MG63 (cell line): ENCODE measurements at regions not wholly inside any gene's neighbourhood (a gene's known extent, or its start where the extent isn't known, plus 50 kb on each side); places are given as distances from the start of the nearest gene placed in this dataset.
"Not testable (repeated sequence)": the region's sequence is repeated elsewhere in the genome, so short reads cannot be mapped to it uniquely, and the experiment has no call there.

Experiments
- DNase-seq: peaks from one replicate; pipeline ENCODE4 v3.0.0-alpha.2; 2020
- H3K27me3 ChIP-seq: fragments of 250-450 bp; sonication (Bioruptor Pico); 2 replicates; pipeline ENCODE4 v1.5.1; 2020; ENCODE audit warnings: mild to moderate bottlenecking, moderate library complexity
- H3K36me3 ChIP-seq: fragments of 250-450 bp; sonication (Bioruptor Pico); 2 replicates; pipeline ENCODE4 v1.5.1; 2020; ENCODE audit warnings: mild to moderate bottlenecking, moderate library complexity
- H3K4me3 ChIP-seq: fragments of 250-450 bp; sonication (Bioruptor Pico); 2 replicates; pipeline ENCODE4 v1.5.1; 2020; ENCODE audit warnings: mild to moderate bottlenecking, moderate library complexity
- H3K9me3 ChIP-seq: fragments of 250-450 bp; sonication (Bioruptor Pico); 2 replicates; pipeline ENCODE4 v1.5.1; 2020; ENCODE audit warnings: mild to moderate bottlenecking, moderate library complexity

GRCh38 chr2:120626566-120626965, 109.1 kb upstream of the GLI2 start:
- no peaks in the 10 kb centered on the region for H3K27me3 ChIP-seq
- 0 out of 2 replicates have a peak, but pooled peaks cover 2% of the 10 kb centered on the region for H3K9me3 ChIP-seq
- H3K4me3 ChIP-seq: no peak overlapping the region
- no peaks in the 10 kb centered on the region for H3K36me3 ChIP-seq
- no peak for DNase-seq

GRCh38 chr2:120628248-120628647, 107.4 kb upstream of the GLI2 start:
- DNase-seq: no peak
- no peaks in the 10 kb centered on the region for H3K27me3 ChIP-seq
- no peaks in the 10 kb centered on the region for H3K36me3 ChIP-seq
- no peak overlapping the region for H3K4me3 ChIP-seq
- 0 out of 2 replicates have a peak, but pooled peaks cover 2% of the 10 kb centered on the region for H3K9me3 ChIP-seq

DNA sequence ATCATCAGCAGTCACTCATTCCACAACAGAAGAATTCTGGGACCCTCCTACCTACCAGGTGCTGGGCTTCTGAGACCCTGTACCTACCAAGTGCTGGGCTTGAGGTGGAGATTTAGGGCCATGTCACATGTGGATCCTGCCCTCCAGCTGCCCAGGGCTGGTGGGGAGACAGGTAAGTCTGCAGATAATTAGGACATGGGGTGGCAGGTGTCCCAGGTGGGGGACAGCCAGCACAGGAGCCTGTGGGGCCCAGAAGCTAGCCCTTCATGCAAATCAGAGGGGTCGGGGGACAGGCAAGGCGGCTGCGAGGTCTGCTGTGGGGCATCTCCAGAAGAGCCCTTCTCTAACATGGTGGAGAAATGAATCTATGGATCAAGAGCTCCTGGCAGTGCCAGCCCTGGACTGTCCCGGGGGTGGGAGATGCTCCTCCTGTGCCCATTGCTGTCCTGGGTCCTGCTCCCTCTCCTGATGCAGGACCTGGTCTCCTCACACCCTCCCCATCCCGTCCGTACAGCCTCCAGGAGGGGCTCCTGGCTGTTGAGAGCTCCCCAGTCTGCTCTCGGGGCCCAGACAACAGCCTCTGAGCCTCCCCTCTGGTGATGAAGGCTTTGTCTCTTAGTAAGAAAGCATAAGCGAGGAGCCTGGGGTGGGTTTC, 106.3 kb upstream of the GLI2 start:
- DNase-seq: no peak
- 0 out of 2 replicates have a peak, but pooled peaks cover 2% of the 10 kb centered on the region for H3K9me3 ChIP-seq
- H3K4me3 ChIP-seq: no peak overlapping the region
- H3K36me3 ChIP-seq: no peaks in the 10 kb centered on the region
- H3K27me3 ChIP-seq: no peaks in the 10 kb centered on the region

- H3K36me3 ChIP-seq: no peaks in the 10 kb centered on the region
- H3K4me3 ChIP-seq: no peak overlapping the region
- H3K27me3 ChIP-seq: no peaks in the 10 kb centered on the region
- DNase-seq: no peak
- H3K9me3 ChIP-seq: 0 out of 2 replicates have a peak, but pooled peaks cover 2% of the 10 kb centered on the region
Measured at GRCh38 chr2:120630031-120630701, 105.5 kb upstream of the GLI2 start.

- Histone ChIP-seq H3K4me3 (no peak overlapping the region), H3K9me3 (0 out of 2 replicates have a peak, but pooled peaks cover 2% of the 10 kb centered on the region), H3K36me3 (no peaks in the 10 kb centered on the region), H3K27me3 (no peaks in the 10 kb centered on the region)
- DNase-seq: no peak
Measured at GRCh38 chr2:120631236-120631635, 104.4 kb upstream of the GLI2 start.

- Histone ChIP-seq H3K27me3 (no peaks in the 10 kb centered on the region), H3K9me3 (0 out of 2 replicates have a peak, but pooled peaks cover 2% of the 10 kb centered on the region), H3K4me3 (no peak overlapping the region), H3K36me3 (no peaks in the 10 kb centered on the region)
- no peak for DNase-seq
Measured at GRCh38 chr2:120631724-120632123, 103.9 kb upstream of the GLI2 start.

DNA sequence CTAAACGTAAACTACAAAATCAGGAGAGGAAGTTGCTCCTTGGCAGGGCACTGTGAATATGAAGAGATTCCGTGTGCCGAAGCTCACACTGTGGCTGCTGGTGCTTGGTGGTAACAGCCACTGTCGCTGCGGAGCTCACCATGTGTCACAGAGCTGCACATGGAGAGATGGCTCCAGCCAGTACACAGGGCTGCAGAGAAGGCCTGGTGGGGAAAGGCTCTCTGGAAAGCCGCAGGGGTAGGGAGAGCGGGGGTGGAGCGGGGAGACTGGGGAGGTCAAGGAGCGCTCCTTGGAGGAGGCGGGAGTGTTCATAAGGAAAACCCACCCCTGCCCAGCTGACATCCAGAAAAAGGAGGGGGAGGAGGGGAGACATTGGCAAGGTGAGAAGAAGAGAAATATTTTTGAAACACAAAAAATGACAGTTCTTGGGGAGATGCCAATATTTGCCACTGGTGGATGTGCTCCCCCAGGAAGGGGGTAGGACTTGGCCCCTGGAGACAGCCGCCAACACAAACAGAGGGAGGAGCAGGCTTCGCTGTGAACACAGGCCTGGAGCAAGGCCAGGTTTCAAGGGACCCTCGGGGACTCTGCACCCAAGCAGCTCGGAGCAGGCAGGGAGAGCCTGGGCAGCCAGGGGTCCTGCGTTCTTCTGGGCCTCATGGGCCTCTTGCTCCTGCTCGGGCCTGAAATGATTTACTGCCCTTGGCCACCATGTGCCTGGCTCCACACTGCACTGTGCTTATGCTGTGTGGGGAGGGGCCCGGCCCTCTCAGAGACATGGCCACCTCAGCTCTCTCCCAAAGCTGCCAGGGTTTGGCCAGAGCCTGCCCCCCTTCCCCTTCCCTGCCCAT, 102.6 kb upstream of the GLI2 start:
- no peak for DNase-seq
- no peak overlapping the region for H3K4me3 ChIP-seq
- no peaks in the 10 kb centered on the region for H3K36me3 ChIP-seq
- no peaks in the 10 kb centered on the region for H3K9me3 ChIP-seq
- H3K27me3 ChIP-seq: no peaks in the 10 kb centered on the region

DNA sequence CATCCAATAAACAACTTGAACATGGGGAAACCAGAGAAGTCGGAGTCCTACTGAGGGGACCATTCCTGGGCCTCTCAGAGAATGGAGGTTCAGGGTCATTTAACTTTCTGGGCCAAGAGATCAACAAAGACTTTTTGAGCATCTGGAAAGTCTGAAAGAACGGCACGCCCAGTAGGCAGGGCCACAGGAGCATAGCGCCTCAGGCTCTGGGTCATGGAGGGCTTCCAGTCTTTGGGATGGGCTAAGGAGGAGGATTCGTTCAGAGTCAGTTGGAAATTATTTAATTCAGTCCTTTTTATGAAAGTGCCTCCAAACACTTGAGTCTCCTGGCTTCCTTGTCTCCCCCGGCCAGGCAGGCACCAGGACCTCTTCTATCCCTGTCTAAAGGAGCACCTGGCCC, 101.1 kb upstream of the GLI2 start:
- Histone ChIP-seq H3K4me3 (no peak overlapping the region), H3K27me3 (no peaks in the 10 kb centered on the region)

DNA sequence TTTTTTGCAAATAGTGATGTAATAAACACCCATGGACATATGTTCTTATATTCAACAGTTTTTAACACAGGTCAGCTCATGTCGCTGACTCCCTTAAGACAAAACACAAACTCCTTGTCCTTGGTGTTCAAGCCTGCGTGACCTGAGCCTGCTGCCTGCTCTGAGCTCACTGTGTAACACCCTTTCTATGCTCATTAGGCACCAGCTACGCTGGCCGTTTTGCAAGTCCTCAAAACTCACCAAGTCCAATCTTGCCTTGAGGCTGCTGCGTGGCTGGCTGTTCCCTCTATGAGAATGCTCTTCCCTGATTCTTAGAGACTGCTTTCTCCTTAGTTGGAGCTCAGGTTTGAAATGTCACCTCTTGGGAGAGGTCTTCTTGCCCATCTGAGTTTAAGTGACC, 100.5 kb upstream of the GLI2 start:
- Histone ChIP-seq H3K36me3 (no peaks in the 10 kb centered on the region), H3K9me3 (no peaks in the 10 kb centered on the region), H3K4me3 (no peak overlapping the region), H3K27me3 (no peaks in the 10 kb centered on the region)
- no peak for DNase-seq

More for the DNA sequence above, 101.1 kb upstream of the GLI2 start:
- Histone ChIP-seq H3K36me3 (no peaks in the 10 kb centered on the region), H3K9me3 (no peaks in the 10 kb centered on the region)
- no peak for DNase-seq

DNA sequence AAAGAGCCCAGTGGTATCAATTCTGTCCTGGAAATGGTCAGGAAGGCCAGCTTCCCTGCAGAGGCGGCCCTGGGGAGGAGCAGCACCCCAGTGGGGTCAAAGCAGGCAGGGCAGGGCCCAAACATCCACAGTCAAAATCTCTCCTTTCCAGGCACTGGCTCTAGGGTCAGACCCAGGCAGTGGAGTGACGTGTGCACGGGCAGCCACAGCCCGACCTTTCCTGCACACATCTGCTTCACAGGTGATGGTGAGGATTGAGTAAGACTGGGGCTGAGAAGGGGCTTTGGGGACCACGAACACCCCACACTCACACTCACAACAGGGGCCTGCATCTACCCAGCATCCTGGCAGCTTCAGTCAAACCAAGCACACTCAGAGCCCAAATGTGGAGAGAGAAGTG, 97.8 kb upstream of the GLI2 start:
- Histone ChIP-seq H3K9me3 (no peaks in the 10 kb centered on the region), H3K27me3 (no peaks in the 10 kb centered on the region), H3K4me3 (no peak overlapping the region), H3K36me3 (no peaks in the 10 kb centered on the region)
- no peak for DNase-seq

- no peak overlapping the region for H3K4me3 ChIP-seq
- H3K36me3 ChIP-seq: no peaks in the 10 kb centered on the region
- no peaks in the 10 kb centered on the region for H3K9me3 ChIP-seq
- no peaks in the 10 kb centered on the region for H3K27me3 ChIP-seq
- DNase-seq: no peak
Measured at GRCh38 chr2:120638450-120638849, 97.2 kb upstream of the GLI2 start.

- Histone ChIP-seq H3K36me3 (no peaks in the 10 kb centered on the region), H3K4me3 (no peak overlapping the region), H3K9me3 (no peaks in the 10 kb centered on the region), H3K27me3 (no peaks in the 10 kb centered on the region)
- DNase-seq: peak; percentile 26
Measured at GRCh38 chr2:120641366-120641771, 94.3 kb upstream of the GLI2 start.

DNA sequence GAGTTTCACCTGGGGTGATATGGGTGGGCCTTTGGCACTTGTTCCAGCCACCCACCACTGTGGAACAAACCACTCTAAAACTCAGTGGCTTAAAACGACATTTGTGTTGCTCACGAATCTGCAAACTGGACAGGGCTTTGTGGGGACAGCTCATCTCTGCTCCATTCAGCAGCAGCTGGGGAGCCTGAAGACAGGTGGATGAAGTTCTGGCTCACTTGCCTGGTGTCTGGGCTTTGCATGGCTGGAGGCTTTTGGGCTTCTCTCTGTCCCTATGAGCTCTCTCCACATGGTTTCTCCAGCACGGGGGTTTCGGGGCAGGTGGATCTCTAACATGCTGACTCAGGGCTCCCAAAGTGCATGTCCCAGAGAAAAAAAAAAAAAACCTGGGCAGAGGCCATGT, 93.0 kb upstream of the GLI2 start:
- Histone ChIP-seq H3K9me3 (no peaks in the 10 kb centered on the region), H3K36me3 (no peaks in the 10 kb centered on the region), H3K4me3 (no peak overlapping the region), H3K27me3 (no peaks in the 10 kb centered on the region)
- no peak for DNase-seq

DNA sequence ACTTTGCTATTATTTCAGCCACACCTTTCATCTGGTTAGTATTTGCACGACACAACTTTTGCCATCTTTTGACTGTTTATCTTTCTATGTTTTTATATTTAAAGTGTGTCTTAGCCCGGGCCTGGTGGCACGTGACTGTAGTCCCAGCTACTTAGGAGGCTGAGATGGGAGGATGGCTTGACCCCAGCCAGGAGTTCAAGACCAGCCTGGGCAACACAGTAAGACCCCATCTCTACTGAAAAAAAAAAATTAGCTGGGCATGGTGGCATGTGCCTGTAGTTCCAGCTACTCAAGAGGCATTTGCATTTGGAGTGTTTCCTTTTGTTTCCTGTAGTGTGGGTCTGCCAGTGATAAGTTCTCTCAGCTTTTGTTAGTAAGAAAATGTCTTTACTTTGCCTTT, 88.7 kb upstream of the GLI2 start:
- Histone ChIP-seq H3K4me3 (no peak overlapping the region), H3K36me3 (no peaks in the 10 kb centered on the region)

GRCh38 chr2:120647487-120647886, 88.2 kb upstream of the GLI2 start:
- DNase-seq: peak; percentile 60
- H3K4me3 ChIP-seq: no peak overlapping the region
- H3K9me3 ChIP-seq: peaks cover 26% of the 10 kb centered on the region
- H3K36me3 ChIP-seq: no peaks in the 10 kb centered on the region
- no peaks in the 10 kb centered on the region for H3K27me3 ChIP-seq

More for the DNA sequence above, 88.7 kb upstream of the GLI2 start:
- no peak for DNase-seq
- Histone ChIP-seq H3K27me3 (no peaks in the 10 kb centered on the region), H3K9me3 (peaks cover 23% of the 10 kb centered on the region)

DNA sequence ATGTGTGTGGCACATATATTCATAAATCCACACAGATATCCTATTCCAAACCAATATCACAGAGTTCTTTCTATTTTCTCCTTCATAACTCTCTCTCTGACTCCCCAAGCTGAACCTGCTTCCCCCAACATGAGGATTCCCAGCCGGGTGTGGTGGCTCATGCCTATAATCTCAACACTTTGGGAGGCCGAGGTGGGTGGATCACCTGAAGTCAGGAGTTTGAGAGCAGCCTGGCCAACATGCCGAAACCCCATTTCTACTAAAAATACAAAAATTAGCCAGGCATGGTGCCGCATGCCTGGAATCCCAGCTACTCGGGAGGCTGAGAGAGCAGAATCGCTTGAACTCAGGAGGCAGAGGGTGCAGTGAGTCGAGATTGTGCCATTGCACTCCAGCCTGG, 86.3 kb upstream of the GLI2 start:
- not testable (repeated sequence) for H3K27me3 ChIP-seq, H3K36me3 ChIP-seq, H3K4me3 ChIP-seq, DNase-seq
- peaks cover 26% of the 10 kb centered on the region for H3K9me3 ChIP-seq

- no peak for DNase-seq
- no peaks in the 10 kb centered on the region for H3K36me3 ChIP-seq
Measured at GRCh38 chr2:120650022-120650644, 85.5 kb upstream of the GLI2 start.

More at GRCh38 chr2:120650022-120650644, 85.5 kb upstream of the GLI2 start:
- no peaks in the 10 kb centered on the region for H3K27me3 ChIP-seq
- no peak overlapping the region for H3K4me3 ChIP-seq
- H3K9me3 ChIP-seq: peaks cover 26% of the 10 kb centered on the region
